Endothelial cell (in vitro differentiated cells): ENCODE measurements at regions not wholly inside any gene's neighbourhood (a gene's known extent, or its start where the extent isn't known, plus 50 kb on each side); places are given as distances from the start of the nearest gene placed in this dataset.
"Not testable (repeated sequence)": the region's sequence is repeated elsewhere in the genome, so short reads cannot be mapped to it uniquely, and the experiment has no call there.

Source experiments
- DNase-seq: peaks from one replicate; pipeline ENCODE4 v3.0.0; 2021; ENCODE audit warnings: low spot score
- H3K27ac Mint-ChIP-seq: one replicate; pipeline ENCODE4 v1.8.0; 2021; ENCODE audit warnings: mixed read lengths, inconsistent platforms; ENCODE audit not compliant: unreplicated experiment
- H3K27me3 Mint-ChIP-seq: one replicate; pipeline ENCODE4 v1.8.0; 2021; ENCODE audit warnings: mild to moderate bottlenecking, moderate library complexity, mixed read lengths, inconsistent platforms; ENCODE audit not compliant: unreplicated experiment
- H3K36me3 Mint-ChIP-seq: one replicate; pipeline ENCODE4 v1.8.0; 2021; ENCODE audit warnings: mild to moderate bottlenecking, low read depth, mixed read lengths, inconsistent platforms; ENCODE audit not compliant: unreplicated experiment
- H3K4me1 Mint-ChIP-seq: one replicate; pipeline ENCODE4 v1.8.0; 2021; ENCODE audit warnings: mild to moderate bottlenecking, mixed read lengths, inconsistent platforms; ENCODE audit not compliant: unreplicated experiment
- H3K4me3 Mint-ChIP-seq: one replicate; pipeline ENCODE4 v1.8.0; 2021; ENCODE audit warnings: mild to moderate bottlenecking, mixed read lengths, inconsistent platforms; ENCODE audit not compliant: unreplicated experiment
- H3K9me3 Mint-ChIP-seq: one replicate; pipeline ENCODE4 v1.8.0; 2021; ENCODE audit warnings: mixed read lengths, inconsistent platforms; ENCODE audit not compliant: unreplicated experiment
- CTCF ChIP-seq: fragments of 200-600 bp; sonication (generic); IDR thresholded peaks from one replicate; pipeline ENCODE4 v1.5.0; 2021; ENCODE audit warnings: antibody characterized with exemption; ENCODE audit not compliant: unreplicated experiment

DNA sequence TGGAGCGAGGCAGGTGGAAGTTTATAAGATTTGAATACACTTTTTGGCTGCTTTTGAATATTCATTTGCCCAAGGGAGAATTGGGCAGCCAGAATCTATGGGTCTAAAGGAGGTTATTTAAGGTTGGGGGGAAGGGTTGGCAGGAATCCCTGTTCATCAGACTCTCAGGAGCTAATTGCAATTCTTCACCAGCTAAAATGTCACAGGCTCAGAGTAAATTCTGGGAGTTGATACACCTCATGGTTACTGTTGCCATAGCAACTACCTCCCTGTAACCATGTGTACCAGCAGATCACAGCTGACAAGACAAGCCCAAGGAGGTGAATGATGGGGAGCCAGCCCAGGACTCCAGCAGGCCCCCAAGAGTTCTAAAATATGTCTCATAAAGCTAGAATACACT lies 75.5 kb downstream of the CAMK2N1 start:
- no peak for DNase-seq
- Mint-ChIP-seq H3K36me3 (no peaks in the 10 kb centered on the region), H3K27me3 (peaks cover 4% of the 10 kb centered on the region)

DNA sequence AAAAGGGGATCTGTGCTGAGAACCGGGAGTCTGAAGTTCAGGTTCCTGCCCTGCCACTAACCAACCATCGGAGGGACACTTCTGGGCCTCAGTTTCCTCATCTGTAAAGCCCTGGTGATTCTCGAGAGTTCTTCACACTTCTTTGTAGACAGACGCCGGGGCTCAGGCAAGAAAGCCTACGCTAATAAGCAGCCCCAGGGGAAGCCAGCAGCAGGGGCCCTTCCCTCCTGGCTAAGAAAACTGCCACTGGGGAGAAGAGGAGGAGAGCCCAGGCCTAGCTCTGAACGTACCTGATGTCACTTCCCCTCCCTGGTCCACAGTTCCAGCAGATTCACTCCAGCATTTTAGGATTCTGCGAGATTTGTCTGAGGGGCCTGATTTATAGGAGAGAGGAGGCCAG lies 76.0 kb downstream of the CAMK2N1 start:
- Mint-ChIP-seq H3K27me3 (peaks cover 4% of the 10 kb centered on the region), H3K36me3 (no peaks in the 10 kb centered on the region), H3K4me3 (no peak overlapping the region), H3K27ac (no peak overlapping the region), H3K4me1 (peaks cover 10% of the 10 kb centered on the region), H3K9me3 (peaks cover 4% of the 10 kb centered on the region)
- no peak for TF ChIP-seq CTCF
- DNase-seq = no peak

More for the DNA sequence above, 75.5 kb downstream of the CAMK2N1 start:
- peaks cover 10% of the 10 kb centered on the region for H3K4me1 Mint-ChIP-seq
- peaks cover 4% of the 10 kb centered on the region for H3K9me3 Mint-ChIP-seq
- no peak for TF ChIP-seq CTCF
- no peak overlapping the region for H3K27ac Mint-ChIP-seq
- no peak overlapping the region for H3K4me3 Mint-ChIP-seq

DNA sequence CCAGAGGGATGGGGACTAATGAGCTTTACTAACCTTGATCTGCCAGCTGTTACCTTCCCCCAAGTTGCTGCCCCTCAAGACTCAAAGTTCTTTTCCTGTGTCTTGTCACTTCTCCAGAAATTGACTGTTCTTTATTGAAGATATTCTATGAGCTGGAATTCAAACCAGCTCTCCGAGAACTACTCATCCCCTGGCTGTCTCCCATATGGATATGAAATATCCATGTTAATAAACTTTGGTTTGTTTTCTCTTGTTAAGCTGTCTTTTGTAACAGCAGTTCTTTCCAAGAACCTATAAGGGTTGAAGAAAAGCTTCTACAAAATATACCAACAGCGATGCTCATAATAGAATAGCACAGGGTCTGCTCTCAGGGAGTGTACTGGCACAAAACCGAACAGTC lies 77.0 kb downstream of the CAMK2N1 start:
- TF ChIP-seq CTCF = no peak
- peaks cover 4% of the 10 kb centered on the region for H3K9me3 Mint-ChIP-seq
- no peak overlapping the region for H3K27ac Mint-ChIP-seq
- H3K4me1 Mint-ChIP-seq = peaks cover 10% of the 10 kb centered on the region
- H3K27me3 Mint-ChIP-seq = peaks cover 4% of the 10 kb centered on the region
- DNase-seq = no peak
- no peak overlapping the region for H3K4me3 Mint-ChIP-seq
- no peaks in the 10 kb centered on the region for H3K36me3 Mint-ChIP-seq

DNA sequence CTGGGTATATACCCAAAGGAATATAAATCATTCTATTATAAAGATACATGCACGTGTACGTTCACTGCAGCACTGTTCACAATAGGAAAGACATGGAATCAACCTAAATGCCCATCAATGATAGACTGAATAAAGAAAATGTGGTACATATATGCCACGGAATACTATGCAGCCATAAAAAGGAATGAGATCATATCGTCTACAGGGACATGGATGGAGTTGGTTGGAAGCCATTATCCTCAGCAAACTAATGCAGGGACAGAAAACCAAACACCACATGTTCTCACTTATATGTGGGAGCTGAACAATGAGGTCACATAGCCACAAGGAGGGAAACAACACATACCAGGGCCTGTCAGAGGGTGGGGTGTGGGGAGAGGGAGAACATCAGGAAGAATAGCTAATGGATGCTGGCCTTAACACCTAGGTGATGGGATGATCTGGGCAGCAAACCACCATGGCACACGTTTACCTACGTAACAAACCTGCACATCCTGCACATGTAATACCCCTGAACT lies 77.8 kb downstream of the CAMK2N1 start:
- H3K9me3 Mint-ChIP-seq, H3K27me3 Mint-ChIP-seq, H3K27ac Mint-ChIP-seq, H3K36me3 Mint-ChIP-seq, DNase-seq, H3K4me3 Mint-ChIP-seq: not testable (repeated sequence)
- peaks cover 10% of the 10 kb centered on the region for H3K4me1 Mint-ChIP-seq

- H3K27me3 Mint-ChIP-seq = peaks cover 5% of the 10 kb centered on the region
- no peak for TF ChIP-seq CTCF
- DNase-seq = no peak
- H3K4me1 Mint-ChIP-seq = peaks cover 10% of the 10 kb centered on the region
- H3K27ac Mint-ChIP-seq = peak overlapping the region; percentile 32
- no peaks in the 10 kb centered on the region for H3K9me3 Mint-ChIP-seq
- no peak overlapping the region for H3K4me3 Mint-ChIP-seq
- H3K36me3 Mint-ChIP-seq = no peaks in the 10 kb centered on the region
Observed at GRCh38 chr1:20405893-20406604, 80.0 kb downstream of the CAMK2N1 start.
